ENCODE measurements at regions not wholly inside any gene's neighbourhood (a gene's known extent, or its start where the extent isn't known, plus 50 kb on each side); places are given as distances from the start of the nearest gene placed in this dataset.

DNA sequence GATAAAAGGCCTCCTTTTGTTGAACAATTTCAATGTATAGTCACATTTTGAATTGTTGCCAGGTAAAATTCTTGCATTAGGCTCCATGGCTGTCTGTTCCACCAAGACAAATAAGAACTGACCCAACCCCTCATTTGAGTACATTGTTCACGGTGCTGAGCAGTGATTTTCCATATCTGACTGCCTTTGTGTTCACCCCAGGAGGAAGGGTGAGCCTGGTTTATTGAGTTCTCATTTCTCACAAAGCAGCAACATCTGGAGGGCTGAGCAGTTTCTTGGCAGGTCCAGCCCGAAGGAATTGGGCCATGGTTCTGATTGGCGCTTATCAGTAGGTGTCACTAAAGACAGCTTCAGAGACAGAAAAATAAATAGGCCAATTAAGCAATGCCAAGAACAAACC, 149.1 kb downstream of the BMP4 start:
- no peak for DNase-seq (ENCODE audit: low spot score)

DNA sequence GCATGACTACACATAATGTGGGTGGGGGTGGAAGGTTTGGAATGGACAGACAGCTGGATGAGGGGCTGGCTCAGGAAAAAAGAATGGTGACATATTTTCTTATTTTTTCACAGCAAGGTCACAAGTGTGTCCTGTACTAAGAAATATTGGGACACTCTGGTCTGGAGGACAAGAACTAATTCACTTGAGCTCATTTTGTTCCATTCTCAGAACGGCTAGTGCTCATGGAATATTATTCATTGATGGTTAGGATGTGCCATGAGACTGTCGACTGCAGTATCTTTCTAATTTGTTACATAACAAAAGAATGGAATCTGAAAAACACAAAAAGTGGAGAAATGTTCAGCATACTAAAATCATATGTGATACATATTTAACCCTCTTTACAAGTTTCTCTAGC, 149.5 kb downstream of the BMP4 start:
- no peak for DNase-seq (ENCODE audit: low spot score)

DNA sequence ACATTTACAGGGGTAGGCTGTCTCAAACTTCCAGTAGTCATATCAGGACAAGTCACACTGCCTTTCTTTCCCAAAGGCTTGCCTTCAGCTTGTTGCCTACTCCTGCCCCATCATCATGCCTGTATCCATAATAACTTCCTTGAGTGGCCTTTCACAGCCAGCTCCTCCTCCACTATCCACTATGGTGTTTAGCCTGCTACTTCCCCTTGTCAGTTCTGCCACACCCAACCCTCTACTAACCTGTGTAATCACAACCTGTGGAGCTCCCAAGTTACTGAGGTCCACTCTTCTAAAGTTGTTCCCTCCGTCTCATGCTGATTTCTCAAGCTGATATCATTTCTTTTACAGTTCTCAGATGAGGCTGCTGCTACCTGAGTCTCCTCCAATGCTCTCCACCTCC, 159.9 kb downstream of the BMP4 start:
- DNase-seq (ENCODE audit: low spot score): no peak

DNA sequence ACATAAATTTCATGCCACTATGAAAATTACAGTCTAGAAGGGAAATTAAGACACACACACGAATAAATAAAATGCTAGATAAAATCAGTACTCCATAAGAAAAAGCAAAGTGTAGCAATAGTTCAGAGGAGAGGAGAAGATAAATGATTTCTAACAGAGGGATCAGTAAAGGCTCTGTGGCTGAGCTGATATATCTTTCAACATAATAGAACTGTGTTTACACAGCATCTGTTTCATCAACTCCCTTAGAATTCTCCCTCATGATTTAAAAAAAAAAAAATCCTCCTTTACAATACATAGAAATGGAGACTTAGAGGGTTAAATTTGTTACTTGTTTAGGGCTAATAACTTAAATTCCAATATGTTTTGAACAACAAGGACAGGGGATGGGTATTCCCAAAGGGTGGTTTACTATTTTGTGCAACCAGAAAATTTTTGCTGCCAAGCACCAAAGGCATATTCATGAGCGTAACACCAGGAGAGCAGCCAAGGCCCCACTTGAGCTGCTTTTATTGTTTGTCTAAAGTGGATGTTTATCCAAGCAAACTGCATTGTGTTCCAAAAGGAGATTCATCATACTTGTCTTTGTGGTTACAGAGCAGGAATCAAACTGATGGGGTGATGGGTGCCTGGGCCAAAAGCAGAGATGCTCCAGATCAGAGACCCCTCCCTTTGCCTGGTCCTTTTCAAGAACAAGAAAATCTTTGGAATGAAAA, 162.7 kb downstream of the BMP4 start:
- DNase-seq (ENCODE audit: low spot score): no peak

DNA sequence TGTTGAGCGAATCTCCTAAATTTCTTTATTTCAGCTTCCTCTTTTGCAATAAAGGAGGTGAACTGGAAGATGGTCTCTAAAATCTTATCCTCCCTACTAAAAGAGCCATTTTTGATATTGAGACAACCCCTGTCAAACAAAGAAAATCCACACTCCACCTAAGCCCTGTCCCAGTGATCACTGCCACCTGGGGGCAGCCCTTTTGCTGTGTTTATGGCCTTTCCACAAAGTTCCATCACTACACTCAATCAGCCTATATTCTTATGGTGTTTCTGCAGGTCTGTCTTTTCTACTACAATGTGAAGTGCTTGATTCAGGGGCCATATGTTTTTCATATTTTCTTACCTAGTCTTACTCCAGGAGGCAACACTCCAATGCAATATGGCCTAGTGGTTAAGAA, 163.7 kb downstream of the BMP4 start:
- DNase-seq (ENCODE audit: low spot score): no peak

DNA sequence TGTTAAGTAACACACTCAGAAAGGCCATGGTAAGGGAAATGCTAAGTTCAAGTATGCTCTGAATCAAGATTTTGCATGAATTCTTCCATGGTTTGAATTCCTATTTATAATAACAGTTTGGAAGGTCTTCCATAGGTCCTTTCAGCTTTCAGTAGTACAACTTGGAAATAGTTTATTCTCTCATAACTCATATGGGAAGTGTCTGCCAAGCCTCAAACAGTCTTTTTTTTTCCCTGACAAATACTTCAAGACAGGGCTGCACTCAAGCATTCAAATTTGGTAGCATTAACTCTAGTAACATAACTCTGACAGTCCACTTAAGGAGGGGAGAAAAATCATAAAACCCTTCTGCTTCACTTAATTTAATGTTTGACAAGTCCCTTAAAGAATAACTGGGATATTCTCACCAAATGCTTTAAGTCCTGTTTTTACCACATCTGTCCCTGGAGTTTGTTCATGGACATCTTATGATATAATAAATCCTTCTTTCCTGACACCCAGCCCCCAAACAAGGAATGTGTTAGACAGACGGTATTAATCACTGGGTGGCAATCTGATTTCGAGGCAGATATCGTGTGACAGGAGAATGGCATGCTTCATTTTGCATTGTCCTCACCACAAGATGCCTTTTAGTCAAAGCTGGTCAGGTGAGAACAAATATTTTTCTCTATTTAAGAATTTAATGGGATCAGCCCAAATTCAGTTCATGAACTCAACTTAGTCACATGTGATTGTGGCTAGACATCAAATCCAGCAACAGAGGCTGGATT, 165.7 kb downstream of the BMP4 start:
- no peak for DNase-seq (ENCODE audit: low spot score)

DNA sequence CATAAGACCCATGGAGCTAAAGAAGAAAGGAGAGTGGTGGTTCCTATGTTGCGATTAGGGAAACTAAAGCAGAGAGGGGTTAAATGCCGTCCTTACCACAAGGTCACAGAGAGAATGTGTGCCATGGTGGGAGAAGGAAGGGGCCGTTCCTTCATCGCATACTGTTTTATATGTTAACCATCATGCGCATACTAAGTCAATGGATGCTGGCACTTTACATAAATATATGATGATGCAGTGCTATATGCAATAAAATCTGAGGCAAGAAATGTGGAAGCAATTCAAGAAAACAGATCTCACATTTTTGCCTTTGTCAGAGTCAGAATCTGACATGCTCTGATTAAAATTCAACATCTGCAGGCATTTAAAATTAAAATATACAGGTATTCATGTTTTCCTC, 168.1 kb downstream of the BMP4 start:
- DNase-seq (ENCODE audit: low spot score): no peak

DNA sequence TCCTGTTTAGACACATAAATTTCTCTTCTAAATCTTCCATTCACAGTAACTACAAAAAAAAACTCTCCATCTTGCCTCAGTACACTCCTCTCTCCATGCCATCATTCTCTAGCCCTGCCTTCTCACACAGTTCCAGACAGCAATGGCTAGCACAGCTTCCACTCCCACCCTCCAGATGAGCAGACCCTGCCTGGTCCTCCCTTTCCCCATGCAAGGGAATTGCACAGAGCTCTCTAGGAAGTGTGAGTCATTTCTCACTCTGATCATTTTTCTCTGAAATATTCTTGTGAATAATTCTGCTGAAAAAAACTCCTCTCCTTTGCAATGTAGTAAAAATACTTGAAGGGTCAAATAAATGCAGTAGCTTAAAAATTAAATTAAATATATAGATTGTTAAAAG, 170.6 kb downstream of the BMP4 start:
- no peak for DNase-seq (ENCODE audit: low spot score)

DNA sequence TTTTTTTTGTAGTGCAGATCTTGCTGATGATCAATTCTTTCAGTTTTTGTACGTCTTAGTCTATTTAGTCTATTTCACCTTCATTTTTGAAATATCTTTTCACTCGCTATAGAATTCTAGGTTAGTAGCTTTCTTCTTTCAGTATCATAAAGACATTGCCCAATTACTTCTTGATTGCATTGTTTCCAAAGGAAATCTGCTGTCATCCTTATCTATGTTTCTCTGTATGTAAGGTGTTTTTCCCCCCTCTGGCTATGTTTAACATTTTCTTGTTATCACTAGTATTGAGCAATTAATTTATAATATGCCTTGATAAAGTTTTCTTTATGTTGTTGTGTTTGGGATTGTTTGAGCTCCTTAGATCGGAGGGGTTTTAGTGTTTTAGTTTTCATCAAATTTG, 171.9 kb downstream of the BMP4 start:
- DNase-seq (ENCODE audit: low spot score): no peak

DNA sequence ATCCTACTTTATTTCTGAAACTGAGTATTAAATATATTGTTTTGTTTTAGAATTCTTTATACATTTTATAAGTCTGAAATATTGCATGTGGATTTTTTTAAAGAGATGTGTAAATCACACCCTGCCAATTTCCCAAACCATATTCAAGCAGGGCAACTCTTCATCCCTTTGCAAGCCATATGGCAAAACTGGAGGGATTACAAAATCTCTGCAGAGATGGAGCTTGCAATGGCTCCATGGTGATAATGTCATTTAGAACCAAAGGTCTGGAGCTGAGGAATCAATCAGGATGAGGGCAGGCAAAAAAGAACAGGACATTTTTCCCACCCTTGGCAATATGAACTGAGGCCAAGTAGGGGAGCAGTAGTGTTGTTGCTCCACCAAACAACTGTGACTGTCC, 173.4 kb downstream of the BMP4 start:
- DNase-seq (ENCODE audit: low spot score): no peak

DNA sequence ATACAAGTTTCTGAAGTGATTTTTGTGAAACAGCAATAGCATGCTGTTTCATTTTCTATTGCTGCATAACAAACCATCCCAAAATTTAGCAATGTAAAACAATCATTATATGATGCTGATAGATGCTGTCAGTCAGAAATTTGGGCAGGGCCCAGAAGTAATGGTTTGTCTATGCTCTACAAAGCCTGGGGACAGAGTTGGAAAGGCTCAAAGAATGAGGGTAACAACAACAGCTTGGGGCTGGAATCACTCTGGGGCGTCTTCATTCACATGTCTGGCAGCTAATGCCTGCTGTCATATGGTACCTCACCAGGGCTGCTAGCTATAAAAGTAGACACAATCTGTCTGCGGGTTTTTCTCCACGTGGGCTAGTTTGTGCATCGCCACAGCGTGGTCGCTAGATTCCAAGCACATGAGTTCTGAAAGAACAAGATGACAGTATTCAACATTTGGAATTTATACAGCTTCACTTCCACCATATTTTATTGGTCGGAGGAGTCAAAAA, 176.5 kb downstream of the BMP4 start:
- DNase-seq (ENCODE audit: low spot score): no peak

DNA sequence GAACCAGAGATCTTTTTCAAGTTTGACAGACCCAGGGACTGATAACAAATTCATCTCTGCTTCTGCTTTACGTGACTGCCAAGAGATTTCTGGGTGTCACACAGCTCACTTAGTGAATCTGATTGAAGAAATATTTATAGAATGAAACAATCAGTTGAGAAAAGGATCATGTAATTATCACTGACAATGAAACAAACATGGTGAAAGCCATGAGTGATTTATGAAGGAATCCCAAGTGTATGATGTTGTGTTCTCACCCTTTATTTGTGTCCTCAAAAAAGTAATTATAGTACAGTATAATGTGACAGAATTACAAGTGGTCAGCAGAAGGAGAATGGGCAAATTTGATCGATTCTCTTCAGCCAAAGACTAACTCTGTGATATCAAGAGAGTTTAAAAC, 177.3 kb downstream of the BMP4 start:
- DNase-seq (ENCODE audit: low spot score): no peak

DNA sequence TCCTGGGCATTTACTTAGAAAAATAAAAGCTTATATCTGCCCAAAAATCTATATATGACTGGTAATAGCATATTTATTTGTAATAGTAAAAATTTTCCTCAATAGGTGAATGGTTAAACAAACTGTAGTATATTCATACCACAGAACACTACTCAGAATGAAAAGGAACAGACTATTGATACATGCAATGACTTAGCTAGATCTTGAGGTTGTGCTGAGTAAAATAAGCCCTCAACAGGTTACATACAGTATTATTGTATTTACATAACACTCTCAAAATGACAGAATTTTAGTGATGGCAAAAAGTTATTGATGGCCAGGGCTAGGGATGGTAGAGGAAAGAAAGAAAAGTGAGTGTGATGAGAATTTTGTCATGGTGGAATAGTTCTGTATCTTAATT, 178.4 kb downstream of the BMP4 start:
- DNase-seq (ENCODE audit: low spot score): no peak

DNA sequence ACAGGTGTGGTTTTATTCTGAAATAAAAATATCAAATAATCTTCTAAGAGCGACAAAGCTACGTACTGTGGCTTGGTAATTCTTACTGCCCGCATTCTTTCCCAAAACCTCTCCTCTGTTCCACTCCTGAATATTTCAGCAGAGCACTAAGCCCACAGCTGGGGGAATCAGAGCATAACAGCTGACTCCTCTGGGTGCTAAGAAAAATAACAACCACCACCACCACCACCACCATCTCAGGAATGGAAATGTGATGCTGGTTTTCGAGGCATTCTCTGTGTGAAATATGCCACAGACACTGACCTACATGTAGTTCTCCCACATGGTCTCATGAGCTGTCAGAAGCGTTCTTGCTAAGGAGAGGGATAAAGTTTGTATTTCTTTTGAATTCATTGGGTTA, 183.7 kb downstream of the BMP4 start:
- DNase-seq (ENCODE audit: low spot score): no peak

DNA sequence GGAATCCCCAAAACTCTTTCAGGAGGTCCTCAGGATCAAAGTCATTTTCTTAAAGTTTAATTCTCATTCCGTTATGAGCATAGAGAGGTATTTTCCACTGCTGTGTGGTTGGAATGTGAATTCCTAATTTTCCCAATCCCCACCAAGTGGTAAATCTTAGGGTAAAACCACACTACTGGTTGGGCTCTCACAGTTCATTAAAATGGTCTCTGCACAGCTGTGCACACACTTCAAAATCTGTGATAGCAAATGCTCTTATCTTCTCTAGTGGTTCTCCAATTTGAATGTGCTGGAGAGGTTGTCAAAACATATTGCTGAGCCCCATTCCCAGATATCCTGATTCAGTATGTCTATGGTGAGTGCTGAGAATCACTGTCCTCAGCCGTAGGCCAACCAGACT, 189.1 kb downstream of the BMP4 start:
- DNase-seq (ENCODE audit: low spot score): no peak

DNA sequence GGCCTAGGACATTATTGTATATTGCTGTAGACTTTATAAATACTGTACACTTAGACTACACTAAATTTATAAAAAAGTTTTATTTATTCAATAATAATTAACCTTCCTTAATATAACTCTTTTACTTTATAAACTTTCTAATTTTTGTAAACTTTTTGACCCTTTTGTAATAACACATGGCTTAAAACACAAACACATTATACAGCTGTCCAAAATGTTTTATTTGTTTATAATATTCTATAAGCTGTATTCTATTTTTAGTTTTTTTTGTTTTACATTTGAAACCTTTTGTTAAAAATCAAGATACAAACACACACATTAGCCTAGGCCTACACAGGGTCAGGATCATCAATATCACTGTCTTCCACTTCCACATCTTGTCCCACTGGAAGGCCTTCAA, 190.0 kb downstream of the BMP4 start:
- no peak for DNase-seq (ENCODE audit: low spot score)

DNA sequence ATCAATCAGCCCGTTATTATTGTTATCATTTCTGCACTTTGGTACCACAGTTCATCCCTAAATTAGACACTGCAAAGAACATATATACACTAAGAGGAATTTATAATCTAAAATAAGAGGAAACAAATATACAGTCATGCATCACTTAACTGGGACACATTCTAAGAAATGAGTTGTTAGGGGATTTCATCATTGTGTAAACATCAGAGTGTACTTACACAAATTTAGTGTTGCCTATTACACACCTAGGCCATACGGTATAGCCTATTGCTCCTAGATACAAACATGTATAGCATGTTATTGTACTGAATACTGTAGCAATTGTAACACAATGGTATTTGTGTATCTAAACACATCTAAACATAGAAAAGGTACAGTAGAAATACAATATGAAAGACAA, 190.5 kb downstream of the BMP4 start:
- no peak for DNase-seq (ENCODE audit: low spot score)

DNA sequence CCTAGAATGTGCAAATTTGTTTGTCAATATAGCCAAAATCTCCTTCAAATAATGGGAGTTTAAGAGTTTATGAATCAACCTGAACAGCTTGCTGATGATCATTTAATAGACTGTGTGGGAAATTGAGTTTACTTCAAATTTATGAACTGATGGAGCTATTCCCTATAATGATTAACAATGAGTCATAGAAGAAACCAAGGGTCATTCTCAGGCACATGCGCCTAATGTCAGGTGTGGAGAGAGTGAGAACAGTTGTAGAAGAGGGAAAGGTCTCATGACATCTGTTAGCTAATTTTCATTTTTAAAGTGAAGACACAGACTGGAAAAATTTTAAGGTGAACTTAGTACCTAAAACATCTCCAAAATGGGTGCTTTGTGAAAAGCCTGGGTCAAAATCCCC, 191.8 kb downstream of the BMP4 start:
- no peak for DNase-seq (ENCODE audit: low spot score)

DNA sequence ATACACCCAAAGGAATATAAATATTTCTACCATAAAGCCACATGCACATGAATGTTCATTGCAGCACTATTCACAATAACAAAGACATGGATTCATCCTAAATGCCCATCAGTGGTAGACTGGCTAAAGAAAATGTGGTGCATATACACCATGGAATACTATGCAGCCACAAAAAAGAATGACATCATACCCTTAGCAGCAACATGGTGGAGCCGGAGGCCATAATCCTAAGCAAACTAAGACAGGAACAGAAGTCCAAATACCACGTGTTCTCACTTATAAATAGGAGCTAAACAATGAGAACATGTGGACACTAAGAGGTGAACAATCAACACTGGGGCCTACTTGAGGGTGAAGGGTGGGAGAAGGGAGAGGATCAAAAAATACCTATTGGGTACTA, 198.5 kb downstream of the BMP4 start:
- DNase-seq (ENCODE audit: low spot score): no peak

DNA sequence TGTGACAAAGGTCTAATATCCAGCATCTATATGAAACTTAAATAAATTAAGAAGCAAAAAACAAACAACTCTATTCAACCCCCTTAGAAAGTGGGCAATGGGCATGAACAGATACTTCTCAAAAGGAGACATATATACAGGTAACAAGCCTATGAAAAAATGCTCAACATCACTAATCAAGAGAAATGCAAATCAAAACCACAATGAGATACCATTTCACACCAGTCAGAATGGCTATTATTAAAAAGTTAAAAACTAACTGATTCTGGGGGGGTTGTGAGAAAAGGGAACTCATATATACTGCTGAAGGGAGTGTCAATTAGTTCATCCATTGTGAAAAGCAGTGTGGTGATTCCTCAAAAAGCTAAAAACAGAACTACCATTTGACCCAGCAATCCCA, 198.9 kb downstream of the BMP4 start:
- DNase-seq (ENCODE audit: low spot score): no peak

DNA sequence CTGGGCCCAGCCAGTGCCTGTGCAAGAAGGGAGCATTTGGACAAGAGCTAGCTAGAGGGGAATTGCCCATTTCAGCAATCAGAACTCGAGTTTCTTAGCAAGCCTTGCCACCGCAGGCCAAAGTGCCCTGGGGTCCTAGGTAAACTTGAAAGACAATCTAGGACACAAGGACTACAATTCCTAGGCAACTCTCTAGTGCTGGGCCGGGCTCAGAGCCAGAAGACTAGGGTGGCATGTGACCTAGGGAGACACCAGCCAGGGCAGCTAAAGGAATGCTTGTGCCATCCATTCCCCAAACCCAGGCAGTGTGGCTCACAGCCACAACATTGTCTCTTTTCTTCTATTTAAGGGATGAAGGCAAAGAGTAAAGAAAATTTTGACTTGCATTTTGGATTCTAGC, 205.0 kb downstream of the BMP4 start:
- no peak for DNase-seq (ENCODE audit: low spot score)

DNA sequence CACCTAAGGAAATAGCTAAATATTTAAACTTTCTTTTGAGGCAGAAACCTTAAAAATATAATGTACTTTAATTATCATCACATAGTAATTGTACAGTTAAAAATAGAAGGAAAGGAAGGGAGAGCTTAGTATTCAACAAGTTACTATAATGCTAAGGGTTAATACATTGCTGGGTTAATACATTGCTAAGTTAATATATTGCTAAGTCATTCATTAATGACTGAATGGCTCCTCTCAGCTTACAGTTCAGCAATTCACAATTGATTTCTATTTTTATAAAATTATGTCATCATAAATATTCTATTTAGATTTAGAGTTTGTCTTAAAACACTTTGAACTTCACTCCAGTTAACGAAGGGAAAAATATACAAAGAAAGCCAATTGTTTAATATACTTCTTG, 207.9 kb downstream of the BMP4 start:
- no peak for DNase-seq (ENCODE audit: low spot score)

DNA sequence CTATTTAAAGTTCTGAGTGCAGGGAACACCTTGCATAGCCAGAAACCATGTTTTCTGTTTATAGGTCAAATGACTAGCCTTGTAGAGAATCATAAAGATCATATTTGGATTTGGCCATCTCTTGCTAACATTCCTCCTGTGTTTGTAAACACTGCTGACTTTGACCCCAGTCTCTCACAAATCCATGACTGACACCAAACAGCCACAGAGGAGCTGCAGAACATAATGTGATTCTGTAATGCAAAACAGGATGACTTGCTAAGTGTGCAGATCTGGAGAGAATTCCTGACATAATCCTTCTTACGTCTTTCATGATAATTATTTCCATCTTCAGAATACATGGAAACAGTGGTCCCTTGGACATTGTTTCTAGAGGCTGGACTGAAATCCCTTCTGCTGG, 211.8 kb downstream of the BMP4 start:
- DNase-seq (ENCODE audit: low spot score): no peak

DNA sequence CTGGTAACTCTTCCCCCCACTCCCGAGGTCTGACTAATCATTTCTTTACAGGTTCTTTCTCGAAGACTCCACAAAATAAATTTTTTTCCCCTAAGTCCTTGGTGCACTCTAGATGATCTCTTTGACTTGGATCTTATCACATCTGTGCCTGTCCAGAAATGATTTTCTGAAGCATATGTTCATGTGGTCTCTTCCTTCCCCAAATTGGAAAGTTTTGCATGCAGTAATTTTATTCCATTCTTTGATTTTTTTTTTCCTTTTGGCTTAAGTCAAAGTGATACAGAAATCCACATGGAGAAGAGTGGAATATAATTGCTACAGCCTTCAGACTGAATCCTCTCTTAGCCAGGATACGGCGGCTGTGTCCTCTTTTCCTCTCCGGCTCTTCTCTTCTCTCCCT, 213.3 kb downstream of the BMP4 start:
- DNase-seq (ENCODE audit: low spot score): no peak
